ENCODE measurements at regions not wholly inside any gene's neighbourhood (a gene's known extent, or its start where the extent isn't known, plus 50 kb on each side); places are given as distances from the start of the nearest gene placed in this dataset.

GRCh38 chr9:135336722-135337527 is 142.7 kb upstream of the PPP1R26 start:
- H3K36me3 ChIP-seq (ENCODE audit: low read length): no peaks in the 10 kb centered on the region
- H4K20me1 ChIP-seq (ENCODE audit: low read depth, low read length): no peaks in the 10 kb centered on the region
- no peaks in the 10 kb centered on the region for H3K27me3 ChIP-seq (ENCODE audit: low read length)
- no peak overlapping the region for H3K4me2 ChIP-seq (ENCODE audit: low read depth, low read length, poor library complexity, severe bottlenecking)
- no peaks in the 10 kb centered on the region for H3K9me3 ChIP-seq (ENCODE audit: insufficient read depth, low read length)
- no peak overlapping the region for H3K4me3 ChIP-seq (ENCODE audit: insufficient read depth, low read length, poor library complexity, severe bottlenecking)
- no peak overlapping the region for H3K27ac ChIP-seq (ENCODE audit: low read depth, low read length)
- TF ChIP-seq CTCF (IDR thresholded peaks at IDR 0.05; ENCODE audit: insufficient read depth, low read length, poor library complexity, severe bottlenecking): no peak
- TF ChIP-seq EZH2phosphoT487 (conservative IDR thresholded peaks at IDR 0.05; ENCODE audit: low read length): no peak
- H3K79me2 ChIP-seq (ENCODE audit: insufficient read depth, low read length): no peaks in the 10 kb centered on the region
- no peak overlapping the region for H2AFZ ChIP-seq (ENCODE audit: low read depth, low read length, severe bottlenecking)
- H3K9ac ChIP-seq (ENCODE audit: low read length): no peak overlapping the region
- no peaks in the 10 kb centered on the region for H3K9me2 ChIP-seq (replicated peaks; ENCODE audit: insufficient read depth, low read length)
- no peaks in the 10 kb centered on the region for H3F3A ChIP-seq (ENCODE audit: insufficient read depth)

- Histone ChIP-seq H3K4me2 (ENCODE audit: low read depth, low read length, poor library complexity, severe bottlenecking) (no peak overlapping the region), H3F3A (ENCODE audit: insufficient read depth) (no peaks in the 10 kb centered on the region), H3K4me3 (ENCODE audit: insufficient read depth, low read length, poor library complexity, severe bottlenecking) (no peak overlapping the region), H2AFZ (ENCODE audit: low read depth, low read length, severe bottlenecking) (no peak overlapping the region), H3K9me2 (replicated peaks; ENCODE audit: insufficient read depth, low read length) (no peaks in the 10 kb centered on the region), H3K9ac (ENCODE audit: low read length) (no peak overlapping the region), H3K27me3 (ENCODE audit: low read length) (no peaks in the 10 kb centered on the region), H3K27ac (ENCODE audit: low read depth, low read length) (no peak overlapping the region), H3K79me2 (ENCODE audit: insufficient read depth, low read length) (no peaks in the 10 kb centered on the region), H3K36me3 (ENCODE audit: low read length) (no peaks in the 10 kb centered on the region), H3K9me3 (ENCODE audit: insufficient read depth, low read length) (no peaks in the 10 kb centered on the region), H4K20me1 (ENCODE audit: low read depth, low read length) (no peaks in the 10 kb centered on the region)
- no peak for TF ChIP-seq EZH2phosphoT487 (conservative IDR thresholded peaks at IDR 0.05; ENCODE audit: low read length)
- TF ChIP-seq CTCF (IDR thresholded peaks at IDR 0.05; ENCODE audit: insufficient read depth, low read length, poor library complexity, severe bottlenecking): no peak
Measured at GRCh38 chr9:135338546-135338945, 141.0 kb upstream of the PPP1R26 start.

- Histone ChIP-seq H3K36me3 (ENCODE audit: low read length) (no peaks in the 10 kb centered on the region), H3K4me2 (ENCODE audit: low read depth, low read length, poor library complexity, severe bottlenecking) (no peak overlapping the region), H3K9me2 (replicated peaks; ENCODE audit: insufficient read depth, low read length) (no peaks in the 10 kb centered on the region), H3K79me2 (ENCODE audit: insufficient read depth, low read length) (no peaks in the 10 kb centered on the region), H3K27ac (ENCODE audit: low read depth, low read length) (no peak overlapping the region), H3K4me3 (ENCODE audit: insufficient read depth, low read length, poor library complexity, severe bottlenecking) (no peak overlapping the region), H3K9me3 (ENCODE audit: insufficient read depth, low read length) (no peaks in the 10 kb centered on the region), H3F3A (ENCODE audit: insufficient read depth) (no peaks in the 10 kb centered on the region), H3K9ac (ENCODE audit: low read length) (no peak overlapping the region), H3K27me3 (ENCODE audit: low read length) (no peaks in the 10 kb centered on the region), H2AFZ (ENCODE audit: low read depth, low read length, severe bottlenecking) (no peak overlapping the region), H4K20me1 (ENCODE audit: low read depth, low read length) (no peaks in the 10 kb centered on the region)
- TF ChIP-seq CTCF (IDR thresholded peaks at IDR 0.05; ENCODE audit: insufficient read depth, low read length, poor library complexity, severe bottlenecking): no peak
- no peak for TF ChIP-seq EZH2phosphoT487 (conservative IDR thresholded peaks at IDR 0.05; ENCODE audit: low read length)
Measured at GRCh38 chr9:135339378-135339973, 140.1 kb upstream of the PPP1R26 start.
